ENCODE measurements at regions not wholly inside any gene's neighbourhood (a gene's known extent, or its start where the extent isn't known, plus 50 kb on each side); places are given as distances from the start of the nearest gene placed in this dataset.

- no peak for TF ChIP-seq CTCF (IDR thresholded peaks at IDR 0.05; ENCODE audit: low read depth, low read length, missing control alignments)
- DNase-seq (ENCODE audit: low read depth), result no peak
- no peak overlapping the region for H3K4me3 ChIP-seq (ENCODE audit: low read depth, low read length)
These were observed 161.7 kb downstream of the SIPA1L2 start for GRCh38 chr1:232468249-232468648.

GRCh38 chr1:232467073-232467760 lies 162.7 kb downstream of the SIPA1L2 start:
- DNase-seq (ENCODE audit: low read depth), result no peak
- no peak for TF ChIP-seq CTCF (IDR thresholded peaks at IDR 0.05; ENCODE audit: low read depth, low read length, missing control alignments)
- no peak overlapping the region for H3K4me3 ChIP-seq (ENCODE audit: low read depth, low read length)

GRCh38 chr1:232464325-232464724 lies 165.6 kb downstream of the SIPA1L2 start:
- H3K4me3 ChIP-seq (ENCODE audit: low read depth, low read length), result no peak overlapping the region
- TF ChIP-seq CTCF (IDR thresholded peaks at IDR 0.05; ENCODE audit: low read depth, low read length, missing control alignments), result no peak
- no peak for DNase-seq (ENCODE audit: low read depth)

- DNase-seq (ENCODE audit: low read depth), result no peak
- no peak for TF ChIP-seq CTCF (IDR thresholded peaks at IDR 0.05; ENCODE audit: low read depth, low read length, missing control alignments)
- no peak overlapping the region for H3K4me3 ChIP-seq (ENCODE audit: low read depth, low read length)
These were observed 166.7 kb downstream of the SIPA1L2 start for GRCh38 chr1:232463225-232463624.

- TF ChIP-seq CTCF (IDR thresholded peaks at IDR 0.05; ENCODE audit: low read depth, low read length, missing control alignments), result no peak
- no peak overlapping the region for H3K4me3 ChIP-seq (ENCODE audit: low read depth, low read length)
- DNase-seq (ENCODE audit: low read depth), result no peak
These were observed 167.7 kb downstream of the SIPA1L2 start for GRCh38 chr1:232462213-232462612.

- no peak overlapping the region for H3K4me3 ChIP-seq (ENCODE audit: low read depth, low read length)
- TF ChIP-seq CTCF (IDR thresholded peaks at IDR 0.05; ENCODE audit: low read depth, low read length, missing control alignments), result no peak
- DNase-seq (ENCODE audit: low read depth), result no peak
These were observed 170.1 kb downstream of the SIPA1L2 start for GRCh38 chr1:232459826-232460225.

- TF ChIP-seq CTCF (IDR thresholded peaks at IDR 0.05; ENCODE audit: low read depth, low read length, missing control alignments), result no peak
- no peak overlapping the region for H3K4me3 ChIP-seq (ENCODE audit: low read depth, low read length)
- DNase-seq (ENCODE audit: low read depth), result no peak
These were observed 170.8 kb downstream of the SIPA1L2 start for GRCh38 chr1:232459087-232459486.
